ENCODE measurements at regions not wholly inside any gene's neighbourhood (a gene's known extent, or its start where the extent isn't known, plus 50 kb on each side); places are given as distances from the start of the nearest gene placed in this dataset.
A peak's percentile ranks its signal among the peaks of the same experiment; 100 is the strongest.

DNA sequence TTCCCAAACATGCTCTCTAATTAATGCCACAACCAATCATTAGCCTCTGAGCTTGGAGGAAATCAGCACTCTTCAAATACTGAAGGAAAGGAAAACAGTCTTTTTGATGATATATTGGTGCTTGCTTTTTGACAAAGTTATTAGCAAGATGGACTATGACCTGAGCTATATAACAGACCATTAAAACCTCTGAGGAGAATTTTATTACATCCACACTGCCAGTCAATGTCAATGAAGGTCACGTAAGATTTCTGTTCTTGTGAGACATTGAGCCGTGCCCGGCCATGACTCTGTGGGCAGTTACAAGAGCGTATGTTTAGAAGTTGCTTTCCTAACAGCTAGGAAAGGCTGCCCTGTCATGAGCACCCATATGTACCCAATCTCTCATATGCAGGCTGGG lies 659.0 kb downstream of the UTRN start:
- DNase-seq (ENCODE audit: low read depth): no peak
- TF ChIP-seq, protein P1, sequence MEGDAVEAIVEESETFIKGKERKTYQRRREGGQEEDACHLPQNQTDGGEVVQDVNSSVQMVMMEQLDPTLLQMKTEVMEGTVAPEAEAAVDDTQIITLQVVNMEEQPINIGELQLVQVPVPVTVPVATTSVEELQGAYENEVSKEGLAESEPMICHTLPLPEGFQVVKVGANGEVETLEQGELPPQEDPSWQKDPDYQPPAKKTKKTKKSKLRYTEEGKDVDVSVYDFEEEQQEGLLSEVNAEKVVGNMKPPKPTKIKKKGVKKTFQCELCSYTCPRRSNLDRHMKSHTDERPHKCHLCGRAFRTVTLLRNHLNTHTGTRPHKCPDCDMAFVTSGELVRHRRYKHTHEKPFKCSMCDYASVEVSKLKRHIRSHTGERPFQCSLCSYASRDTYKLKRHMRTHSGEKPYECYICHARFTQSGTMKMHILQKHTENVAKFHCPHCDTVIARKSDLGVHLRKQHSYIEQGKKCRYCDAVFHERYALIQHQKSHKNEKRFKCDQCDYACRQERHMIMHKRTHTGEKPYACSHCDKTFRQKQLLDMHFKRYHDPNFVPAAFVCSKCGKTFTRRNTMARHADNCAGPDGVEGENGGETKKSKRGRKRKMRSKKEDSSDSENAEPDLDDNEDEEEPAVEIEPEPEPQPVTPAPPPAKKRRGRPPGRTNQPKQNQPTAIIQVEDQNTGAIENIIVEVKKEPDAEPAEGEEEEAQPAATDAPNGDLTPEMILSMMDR (conservative IDR thresholded peaks at IDR 0.05; ENCODE audit: low read depth, low read length): no peak
- no peak overlapping the region for H3K4me3 ChIP-seq (ENCODE audit: low read depth, low read length)

DNA sequence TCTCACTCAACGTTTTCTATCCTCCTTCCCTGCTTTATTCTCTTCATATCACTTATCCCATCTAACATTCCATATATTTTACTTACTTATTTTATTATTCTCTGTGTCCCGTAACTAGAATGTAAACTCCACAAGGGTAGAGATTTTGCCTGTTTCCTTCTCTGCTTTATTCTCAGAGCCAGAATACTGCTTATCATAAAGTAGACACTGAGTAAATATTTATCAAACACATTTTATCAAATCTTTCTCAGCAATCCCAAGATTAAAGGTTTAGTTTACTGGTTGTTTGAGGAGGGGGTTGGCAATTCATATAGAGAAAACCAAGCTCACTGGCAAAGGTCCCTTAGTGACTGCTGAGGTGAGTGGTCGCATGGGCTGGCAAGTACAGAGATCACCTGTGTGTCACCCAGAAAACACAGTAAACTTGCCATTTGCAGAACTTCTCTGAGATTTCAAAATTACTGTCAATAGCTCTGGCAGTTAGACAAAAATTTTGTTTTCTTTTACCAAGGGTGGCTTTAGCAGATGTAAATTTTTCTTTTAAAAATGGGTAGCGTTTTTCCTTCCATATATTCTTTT lies 662.4 kb downstream of the UTRN start:
- H3K4me3 ChIP-seq (ENCODE audit: low read depth, low read length): no peak overlapping the region
- TF ChIP-seq, protein P1 (conservative IDR thresholded peaks at IDR 0.05; ENCODE audit: low read depth, low read length): no peak
- DNase-seq (ENCODE audit: low read depth): no peak

DNA sequence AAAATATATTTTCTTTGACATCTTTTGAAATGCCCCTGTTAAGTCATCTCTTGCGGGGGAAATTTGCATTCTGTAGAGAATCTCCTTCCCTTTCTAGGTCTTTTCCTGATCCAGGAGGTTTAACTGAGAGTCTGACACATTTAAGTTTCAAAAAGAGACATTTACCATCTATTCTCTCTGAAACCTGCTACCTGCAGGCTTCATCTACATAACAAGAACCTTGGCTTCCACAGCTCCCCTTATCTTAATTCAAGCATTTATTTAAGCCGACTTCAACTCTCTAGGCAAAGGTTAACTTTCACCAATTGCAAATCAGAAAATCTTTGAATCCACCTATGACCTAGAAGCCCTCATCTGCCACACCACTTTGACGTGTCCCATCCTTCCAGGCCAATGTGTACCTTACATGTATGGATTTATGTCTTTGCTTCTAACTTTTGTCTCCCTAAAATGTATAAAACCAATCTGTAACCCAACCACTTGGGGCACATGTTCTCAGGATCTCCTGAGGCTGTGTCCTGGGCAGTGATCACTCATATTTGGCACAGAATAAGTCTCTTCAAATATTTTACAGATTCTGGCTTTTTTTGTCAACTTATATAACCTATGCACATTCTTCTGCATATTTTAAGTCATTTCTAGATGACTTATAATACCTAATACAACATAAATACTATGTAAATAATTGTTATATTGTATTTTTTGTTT lies 666.7 kb downstream of the UTRN start:
- TF ChIP-seq, protein P1 (conservative IDR thresholded peaks at IDR 0.05; ENCODE audit: low read depth, low read length): no peak
- DNase-seq (ENCODE audit: low read depth): no peak
- H3K4me3 ChIP-seq (ENCODE audit: low read depth, low read length): no peak overlapping the region

DNA sequence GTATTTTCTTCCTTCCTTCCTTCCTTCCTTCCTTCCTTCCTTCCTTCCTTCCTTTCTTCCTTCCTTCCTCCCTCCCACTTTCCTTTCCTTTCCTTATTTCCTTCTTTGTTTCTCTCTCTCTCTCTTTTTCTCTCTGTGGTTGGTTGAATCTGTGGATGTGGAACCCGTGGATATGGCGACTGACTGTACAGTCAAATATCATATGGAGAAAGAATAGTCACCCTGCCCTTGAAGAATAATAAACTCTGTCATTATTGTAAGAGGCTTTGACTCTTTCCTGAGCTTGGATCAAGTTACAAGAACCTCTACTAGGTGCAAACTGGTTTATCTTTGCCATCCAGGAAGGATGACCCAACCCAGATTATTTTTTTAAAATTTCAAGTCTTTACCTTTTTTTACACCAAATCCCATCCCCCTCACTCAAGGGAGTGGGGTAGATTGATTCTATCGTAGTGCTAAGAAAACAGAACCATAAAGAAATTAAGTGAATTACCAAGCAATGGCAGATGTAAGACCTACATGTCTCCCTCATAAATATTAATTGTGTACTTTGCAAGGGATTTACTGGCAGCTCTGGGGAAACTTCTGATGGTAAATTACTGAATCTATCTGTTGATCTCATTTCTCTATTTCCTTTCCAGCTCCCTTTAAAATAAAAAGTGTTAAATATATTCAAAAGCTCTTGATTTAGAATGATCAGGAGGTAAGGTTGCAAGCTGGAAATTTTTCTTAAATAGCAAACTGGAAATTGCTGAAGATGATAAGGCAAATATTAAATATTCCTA lies 667.5 kb downstream of the UTRN start:
- no peak for DNase-seq (ENCODE audit: low read depth)
- no peak overlapping the region for H3K4me3 ChIP-seq (ENCODE audit: low read depth, low read length)
- TF ChIP-seq, protein P1 (conservative IDR thresholded peaks at IDR 0.05; ENCODE audit: low read depth, low read length): no peak

DNA sequence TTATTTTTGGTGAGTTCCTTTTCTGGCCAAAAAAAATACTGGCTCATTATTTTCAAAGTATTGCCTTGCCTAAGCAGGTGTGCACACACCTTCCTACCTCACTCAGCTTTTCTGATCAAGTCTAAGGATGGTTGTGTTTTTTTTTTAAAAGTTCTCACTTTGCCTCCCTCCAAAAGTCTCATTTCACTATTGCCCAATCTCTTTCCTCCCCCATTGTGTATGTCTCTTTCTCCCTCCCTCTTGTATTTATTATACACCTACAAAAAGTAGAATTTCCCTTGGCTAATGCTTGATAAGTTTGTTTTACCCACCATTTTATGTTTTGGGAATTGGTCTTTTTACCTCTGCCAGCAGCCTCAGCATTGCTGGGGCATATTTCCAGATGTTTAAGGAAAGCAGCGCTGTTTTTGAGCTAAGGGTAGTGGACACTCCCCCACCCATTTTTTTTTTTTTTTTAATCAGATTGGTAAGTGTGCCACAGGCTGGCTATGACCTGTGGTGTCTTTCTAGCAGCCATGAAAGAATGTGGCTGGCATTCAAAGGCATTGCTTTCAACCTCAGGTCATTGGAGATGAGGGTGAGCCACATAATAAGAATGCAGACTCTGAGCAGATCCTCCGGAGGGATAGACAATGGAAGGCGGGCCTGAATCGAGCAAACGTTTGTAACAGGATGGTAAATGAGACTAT lies 668.6 kb downstream of the UTRN start:
- no peak overlapping the region for H3K4me3 ChIP-seq (ENCODE audit: low read depth, low read length)
- TF ChIP-seq, protein P1 (conservative IDR thresholded peaks at IDR 0.05; ENCODE audit: low read depth, low read length): no peak
- DNase-seq (ENCODE audit: low read depth): peak; percentile 39

DNA sequence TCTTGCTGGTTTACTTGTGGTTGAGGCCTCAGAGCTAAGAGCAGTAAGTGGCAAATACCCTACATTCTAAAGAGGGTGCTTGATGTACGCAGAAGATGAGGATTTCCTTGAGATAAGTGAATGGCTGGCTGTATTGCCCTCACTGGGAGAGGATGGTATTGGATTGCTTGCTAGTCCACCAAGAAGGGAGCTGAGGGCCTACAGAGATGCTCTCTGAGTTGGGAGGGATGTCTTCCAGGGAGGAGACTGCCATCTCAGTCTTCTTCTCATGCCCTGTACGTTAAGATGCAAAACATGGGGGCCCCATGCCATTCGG lies 669.1 kb downstream of the UTRN start:
- no peak overlapping the region for H3K4me3 ChIP-seq (ENCODE audit: low read depth, low read length)
- DNase-seq (ENCODE audit: low read depth): no peak
- TF ChIP-seq, protein P1 (conservative IDR thresholded peaks at IDR 0.05; ENCODE audit: low read depth, low read length): no peak

Data from choroid plexus epithelial cell (primary cell).